ENCODE measurements at regions not wholly inside any gene's neighbourhood (a gene's known extent, or its start where the extent isn't known, plus 50 kb on each side); places are given as distances from the start of the nearest gene placed in this dataset.

DNA sequence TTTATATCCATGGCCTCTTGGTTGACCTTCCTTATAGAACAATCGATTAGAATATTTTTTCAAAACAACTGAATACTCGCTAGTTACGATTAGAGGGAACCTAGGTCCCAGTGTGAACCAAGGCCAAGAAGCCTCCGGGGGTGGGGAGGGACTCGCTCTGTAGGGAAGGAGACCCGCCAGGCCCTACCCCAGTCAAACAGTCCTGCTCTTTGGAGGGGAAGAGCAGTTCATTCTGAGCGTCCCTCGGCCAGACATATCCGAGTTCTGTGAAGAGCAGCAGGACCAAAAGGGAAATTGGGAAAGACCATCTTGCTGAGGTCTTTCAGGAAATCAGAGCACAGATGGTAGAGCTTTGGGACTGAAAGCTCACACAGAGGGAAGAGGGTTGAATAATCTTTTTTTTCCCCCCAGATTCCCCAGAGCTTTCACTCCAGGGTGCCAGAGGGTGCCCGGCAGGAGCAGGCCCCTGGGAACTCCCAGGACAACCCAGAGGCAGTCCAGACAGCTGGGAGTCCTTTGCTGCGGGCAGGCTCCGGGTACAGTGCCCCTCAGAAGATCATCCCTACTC, 137.2 kb upstream of the HES1 start:
- TF ChIP-seq EZH2 (IDR thresholded peaks at IDR 0.05; ENCODE audit: borderline replicate concordance, insufficient read depth, low read length, poor library complexity, severe bottlenecking) (no peak), SMC3 (conservative IDR thresholded peaks at IDR 0.05; ENCODE audit: poor library complexity) (no peak), POLR2AphosphoS5 (IDR thresholded peaks at IDR 0.05) (no peak), RAD21 (conservative IDR thresholded peaks at IDR 0.05) (no peak)
- TF ChIP-seq, protein P1, sequence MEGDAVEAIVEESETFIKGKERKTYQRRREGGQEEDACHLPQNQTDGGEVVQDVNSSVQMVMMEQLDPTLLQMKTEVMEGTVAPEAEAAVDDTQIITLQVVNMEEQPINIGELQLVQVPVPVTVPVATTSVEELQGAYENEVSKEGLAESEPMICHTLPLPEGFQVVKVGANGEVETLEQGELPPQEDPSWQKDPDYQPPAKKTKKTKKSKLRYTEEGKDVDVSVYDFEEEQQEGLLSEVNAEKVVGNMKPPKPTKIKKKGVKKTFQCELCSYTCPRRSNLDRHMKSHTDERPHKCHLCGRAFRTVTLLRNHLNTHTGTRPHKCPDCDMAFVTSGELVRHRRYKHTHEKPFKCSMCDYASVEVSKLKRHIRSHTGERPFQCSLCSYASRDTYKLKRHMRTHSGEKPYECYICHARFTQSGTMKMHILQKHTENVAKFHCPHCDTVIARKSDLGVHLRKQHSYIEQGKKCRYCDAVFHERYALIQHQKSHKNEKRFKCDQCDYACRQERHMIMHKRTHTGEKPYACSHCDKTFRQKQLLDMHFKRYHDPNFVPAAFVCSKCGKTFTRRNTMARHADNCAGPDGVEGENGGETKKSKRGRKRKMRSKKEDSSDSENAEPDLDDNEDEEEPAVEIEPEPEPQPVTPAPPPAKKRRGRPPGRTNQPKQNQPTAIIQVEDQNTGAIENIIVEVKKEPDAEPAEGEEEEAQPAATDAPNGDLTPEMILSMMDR (IDR thresholded peaks at IDR 0.05; ENCODE audit: poor library complexity, severe bottlenecking), result no peak

Measured in neural cell (in vitro differentiated cells).